A673 (cell line): ENCODE measurements at regions not wholly inside any gene's neighbourhood (a gene's known extent, or its start where the extent isn't known, plus 50 kb on each side); places are given as distances from the start of the nearest gene placed in this dataset.

ENCODE experiments used
- CTCF ChIP-seq: fragments of 300-800, 200-600 bp; sonication (generic); conservative IDR thresholded peaks from 2 replicates; pipeline ENCODE4 v1.5.1; 2017; ENCODE audit warnings: low read depth, mild to moderate bottlenecking, antibody characterized with exemption, low read length, moderate library complexity, mixed read lengths
- EZH2 ChIP-seq: fragments of 200-600 bp; sonication (generic); IDR thresholded peaks from 2 replicates; pipeline ENCODE4 v1.6.1; 2017; ENCODE audit warnings: borderline replicate concordance, low read depth, mild to moderate bottlenecking, mixed read lengths, antibody characterized with exemption, low read length; ENCODE audit not compliant: poor library complexity, severe bottlenecking

GRCh38 chr3:106929081-106929480 is 448.2 kb upstream of the CCDC54 start:
- TF ChIP-seq CTCF (no peak), EZH2 (no peak)
